Fibroblast of lung (primary cell): ENCODE measurements at regions not wholly inside any gene's neighbourhood (a gene's known extent, or its start where the extent isn't known, plus 50 kb on each side); places are given as distances from the start of the nearest gene placed in this dataset.

Experiments used
- DNase-seq, 2 donors: peaks; one replicate each; pipeline versions ENCODE4 v3.0.0 to v3.0.0-alpha.2; 2010; ENCODE audit warnings: low read depth in 2 of 2
- H2AFZ ChIP-seq: 2 replicates; pipeline ENCODE4 v1.5.1; 2012; ENCODE audit warnings: low read length, control low read depth, inconsistent platforms
- H3K27ac ChIP-seq: 2 replicates; pipeline ENCODE4 v1.5.1; 2011; ENCODE audit warnings: low read length, control low read depth; ENCODE audit not compliant: insufficient read depth
- H3K27me3 ChIP-seq: 2 replicates; pipeline ENCODE4 v1.5.1; 2011; ENCODE audit warnings: mild to moderate bottlenecking, low read length; ENCODE audit not compliant: control insufficient read depth, insufficient read depth
- H3K36me3 ChIP-seq: 2 replicates; pipeline ENCODE4 v1.5.1; 2011; ENCODE audit warnings: low read length; ENCODE audit not compliant: control insufficient read depth, insufficient read depth
- H3K4me1 ChIP-seq: 2 replicates; pipeline ENCODE4 v1.5.1; 2011; ENCODE audit warnings: low read length; ENCODE audit not compliant: control insufficient read depth, insufficient read depth; ENCODE audit errors: extremely low read depth
- H3K4me2 ChIP-seq: 2 replicates; pipeline ENCODE4 v1.5.1; 2011; ENCODE audit warnings: low read length, control low read depth; ENCODE audit not compliant: insufficient read depth; ENCODE audit errors: extremely low read depth
- H3K4me3 ChIP-seq, 4 experiments: fragments of 200-600 bp in 1 of 4; sonication (generic) in 1 of 4; replicated peaks in 1 of 4; 2 replicates each; pipeline ENCODE4 v1.5.1; 2011 to 2016; ENCODE audit warnings: low read length in 4 of 4, low read depth in 3 of 4, mild to moderate bottlenecking in 3 of 4, control low read depth in 2 of 4, inconsistent platforms in 1 of 4, mixed read lengths in 1 of 4; ENCODE audit not compliant: insufficient read depth in 1 of 4; ENCODE audit errors: control extremely low read depth in 1 of 4
- H3K79me2 ChIP-seq: 2 replicates; pipeline ENCODE4 v1.5.1; 2012; ENCODE audit warnings: mild to moderate bottlenecking, low read length, inconsistent platforms; ENCODE audit not compliant: control insufficient read depth, insufficient read depth
- H3K9ac ChIP-seq: 2 replicates; pipeline ENCODE4 v1.5.1; 2011; ENCODE audit warnings: mild to moderate bottlenecking, low read length, control low read depth; ENCODE audit not compliant: insufficient read depth
- H3K9me3 ChIP-seq: 2 replicates; pipeline ENCODE4 v1.5.1; 2012; ENCODE audit warnings: low read depth, low read length; ENCODE audit not compliant: control insufficient read depth, insufficient read depth
- H4K20me1 ChIP-seq: 2 replicates; pipeline ENCODE4 v1.5.1; 2011; ENCODE audit warnings: low read length; ENCODE audit not compliant: control insufficient read depth, insufficient read depth; ENCODE audit errors: extremely low read depth
- CTCF ChIP-seq, 2 donors: IDR thresholded peaks in 1 of 2; conservative IDR thresholded peaks in 1 of 2; 1 replicate in 1 of 2; 2 replicates in 1 of 2; pipeline ENCODE4 v1.5.1; 2011 to 2012; ENCODE audit warnings: low read length in 2 of 2, control low read depth in 1 of 2, inconsistent platforms in 1 of 2, low read depth in 1 of 2, mild to moderate bottlenecking in 1 of 2
- EZH2 ChIP-seq: IDR thresholded peaks from 2 replicates; pipeline ENCODE4 v1.5.1; 2012; ENCODE audit warnings: low read length, control low read depth, mild to moderate bottlenecking; ENCODE audit errors: missing control alignments

- no peaks in the 10 kb centered on the region for H3K27me3 ChIP-seq
- H3K36me3 ChIP-seq: no peaks in the 10 kb centered on the region
- H3K9me3 ChIP-seq: no peaks in the 10 kb centered on the region
- H3K4me1 ChIP-seq: no peaks in the 10 kb centered on the region
- H4K20me1 ChIP-seq: no peaks in the 10 kb centered on the region
- H2AFZ ChIP-seq: no peak overlapping the region
- TF ChIP-seq EZH2 (no peak), CTCF (conservative IDR thresholded peaks at IDR 0.05 in 1 of 2, IDR thresholded peaks at IDR 0.05 in 1 of 2; ENCODE audit: low read depth in 1 of 2, low read length in 2 of 2) (no peak)
- no peak overlapping the region for H3K9ac ChIP-seq
- no peak overlapping the region for H3K4me3 ChIP-seq
- H3K27ac ChIP-seq: no peak overlapping the region
- H3K4me2 ChIP-seq: no peak overlapping the region
- DNase-seq: no peak
- H3K79me2 ChIP-seq: no peaks in the 10 kb centered on the region
Measured at GRCh38 chr12:3950714-3951320, 77.6 kb upstream of the PARP11 start.

- TF ChIP-seq EZH2 (no peak), CTCF (conservative IDR thresholded peaks at IDR 0.05 in 1 of 2, IDR thresholded peaks at IDR 0.05 in 1 of 2; ENCODE audit: low read depth in 1 of 2, low read length in 2 of 2) (no peak)
- no peaks in the 10 kb centered on the region for H3K9me3 ChIP-seq
- no peaks in the 10 kb centered on the region for H3K27me3 ChIP-seq
- no peaks in the 10 kb centered on the region for H4K20me1 ChIP-seq
- no peak overlapping the region for H2AFZ ChIP-seq
- H3K36me3 ChIP-seq: no peaks in the 10 kb centered on the region
- no peak overlapping the region for H3K27ac ChIP-seq
- H3K4me1 ChIP-seq: no peaks in the 10 kb centered on the region
- no peak overlapping the region for H3K4me3 ChIP-seq
- no peak overlapping the region for H3K4me2 ChIP-seq
- no peak for DNase-seq
- H3K79me2 ChIP-seq: no peaks in the 10 kb centered on the region
- no peak overlapping the region for H3K9ac ChIP-seq
Measured at GRCh38 chr12:3947781-3948180, 74.6 kb upstream of the PARP11 start.

- Histone ChIP-seq H3K9me3 (no peaks in the 10 kb centered on the region), H3K4me3 (no peak overlapping the region), H3K79me2 (no peaks in the 10 kb centered on the region), H3K4me2 (no peak overlapping the region), H3K27ac (no peak overlapping the region), H2AFZ (no peak overlapping the region), H3K4me1 (no peaks in the 10 kb centered on the region), H3K9ac (no peak overlapping the region), H3K36me3 (no peaks in the 10 kb centered on the region), H4K20me1 (no peaks in the 10 kb centered on the region), H3K27me3 (no peaks in the 10 kb centered on the region)
- no peak for TF ChIP-seq CTCF (conservative IDR thresholded peaks at IDR 0.05 in 1 of 2, IDR thresholded peaks at IDR 0.05 in 1 of 2; ENCODE audit: low read depth in 1 of 2, low read length in 2 of 2)
- no peak for TF ChIP-seq EZH2
- no peak for DNase-seq
Measured at GRCh38 chr12:3945671-3946070, 72.5 kb upstream of the PARP11 start.
